OCI-LY3 (cell line): ENCODE measurements at regions not wholly inside any gene's neighbourhood (a gene's known extent, or its start where the extent isn't known, plus 50 kb on each side); places are given as distances from the start of the nearest gene placed in this dataset.

Experiments
- H2AFZ ChIP-seq: fragments of 200-600, 300-600 bp; shearing (Covaris generic); 2 replicates; pipeline ENCODE4 v1.6.0; 2014; ENCODE audit warnings: antibody characterized with exemption, low read depth, low read length
- H3K27ac ChIP-seq: fragments of 200-600, 300-600 bp; sonication (generic); 2 replicates; pipeline ENCODE4 v1.5.1; 2014; ENCODE audit warnings: mild to moderate bottlenecking, low read length, moderate library complexity, mixed read lengths
- H3K27me3 ChIP-seq: fragments of 200-600, 300-600 bp; sonication (generic); 2 replicates; pipeline ENCODE4 v1.6.1; 2014; ENCODE audit warnings: low read depth, low read length, mixed read lengths
- H3K36me3 ChIP-seq: fragments of 200-600, 300-600 bp; sonication (generic); replicated peaks from 2 replicates; pipeline ENCODE3; 2014; ENCODE audit warnings: low read depth, low read length, mixed read lengths
- H3K4me1 ChIP-seq: fragments of 300-600, 200-600 bp; sonication (generic); 2 replicates; pipeline ENCODE4 v1.6.1; 2014; ENCODE audit warnings: low read length, mixed read lengths
- H3K4me2 ChIP-seq: fragments of 200-600, 300-600 bp; sonication (generic); 2 replicates; pipeline ENCODE4 v1.6.1; 2014; ENCODE audit warnings: low read length, mixed read lengths
- H3K4me3 ChIP-seq: fragments of 300-600, 200-600 bp; sonication (generic); 2 replicates; pipeline ENCODE4 v1.5.1; 2014; ENCODE audit warnings: antibody characterized with exemption, mild to moderate bottlenecking, low read length, moderate library complexity
- H3K79me2 ChIP-seq: fragments of 300-600, 200-600 bp; shearing (Covaris generic); 2 replicates; pipeline ENCODE4 v1.6.1; 2014; ENCODE audit warnings: mild to moderate bottlenecking, low read length, mixed read lengths
- H3K9ac ChIP-seq: fragments of 300-600, 200-600 bp; shearing (Covaris generic); 2 replicates; pipeline ENCODE4 v1.6.0; 2014; ENCODE audit warnings: mild to moderate bottlenecking, low read length, moderate library complexity
- H3K9me3 ChIP-seq: fragments of 200-600, 300-600 bp; shearing (Covaris generic); 2 replicates; pipeline ENCODE4 v1.6.1; 2014; ENCODE audit warnings: low read length, mixed read lengths; ENCODE audit not compliant: insufficient read depth
- H4K20me1 ChIP-seq: fragments of 200-600, 300-600 bp; sonication (generic); 2 replicates; pipeline ENCODE4 v1.6.1; 2016; ENCODE audit warnings: low read length, mixed read lengths; ENCODE audit not compliant: insufficient read depth
- CTCF ChIP-seq: fragments of 200-600, 300-600 bp; sonication (generic); IDR thresholded peaks from 2 replicates; pipeline ENCODE4 v1.5.1; 2014; ENCODE audit warnings: antibody characterized with exemption, low read length, low read depth
- EZH2phosphoT487 ChIP-seq: fragments of 200-600 bp; shearing (Covaris generic); IDR thresholded peaks from 2 replicates; pipeline ENCODE4 v1.6.1; 2018; ENCODE audit warnings: antibody characterized with exemption, mixed run types, low read depth

- no peak overlapping the region for H3K27ac ChIP-seq
- H2AFZ ChIP-seq: no peak overlapping the region
- H4K20me1 ChIP-seq: no peaks in the 10 kb centered on the region
- no peaks in the 10 kb centered on the region for H3K36me3 ChIP-seq
- no peak overlapping the region for H3K9ac ChIP-seq
- H3K27me3 ChIP-seq: no peaks in the 10 kb centered on the region
- H3K9me3 ChIP-seq: no peaks in the 10 kb centered on the region
- no peaks in the 10 kb centered on the region for H3K4me1 ChIP-seq
- no peak overlapping the region for H3K4me2 ChIP-seq
- no peaks in the 10 kb centered on the region for H3K79me2 ChIP-seq
- TF ChIP-seq CTCF (no peak), EZH2phosphoT487 (no peak)
- no peak overlapping the region for H3K4me3 ChIP-seq
Measured at GRCh38 chr2:175441181-175441761, 259.8 kb upstream of the ATP5MC3 start.

- H3K27me3 ChIP-seq: no peaks in the 10 kb centered on the region
- no peaks in the 10 kb centered on the region for H4K20me1 ChIP-seq
- no peak overlapping the region for H3K4me2 ChIP-seq
- no peaks in the 10 kb centered on the region for H3K4me1 ChIP-seq
- TF ChIP-seq CTCF: no peak
- no peak for TF ChIP-seq EZH2phosphoT487
- H3K36me3 ChIP-seq: no peaks in the 10 kb centered on the region
- H3K4me3 ChIP-seq: no peak overlapping the region
- H3K9ac ChIP-seq: no peak overlapping the region
- H3K79me2 ChIP-seq: no peaks in the 10 kb centered on the region
- no peak overlapping the region for H2AFZ ChIP-seq
- no peak overlapping the region for H3K27ac ChIP-seq
- H3K9me3 ChIP-seq: no peaks in the 10 kb centered on the region
Measured at GRCh38 chr2:175439416-175439815, 257.9 kb upstream of the ATP5MC3 start.

GRCh38 chr2:175437167-175437566 is 255.7 kb upstream of the ATP5MC3 start:
- H2AFZ ChIP-seq: no peak overlapping the region
- H3K36me3 ChIP-seq: no peaks in the 10 kb centered on the region
- no peaks in the 10 kb centered on the region for H3K9me3 ChIP-seq
- no peaks in the 10 kb centered on the region for H3K27me3 ChIP-seq
- H3K4me2 ChIP-seq: no peak overlapping the region
- no peak for TF ChIP-seq EZH2phosphoT487
- no peak for TF ChIP-seq CTCF
- H3K79me2 ChIP-seq: no peaks in the 10 kb centered on the region
- H3K4me1 ChIP-seq: no peaks in the 10 kb centered on the region
- no peak overlapping the region for H3K9ac ChIP-seq
- no peak overlapping the region for H3K27ac ChIP-seq
- H4K20me1 ChIP-seq: no peaks in the 10 kb centered on the region
- no peak overlapping the region for H3K4me3 ChIP-seq

- Histone ChIP-seq H3K27ac (no peak overlapping the region), H3K9ac (no peak overlapping the region), H3K79me2 (no peaks in the 10 kb centered on the region), H3K4me1 (no peaks in the 10 kb centered on the region), H2AFZ (no peak overlapping the region), H3K36me3 (no peaks in the 10 kb centered on the region), H3K9me3 (no peaks in the 10 kb centered on the region), H3K27me3 (no peaks in the 10 kb centered on the region), H3K4me2 (no peak overlapping the region), H3K4me3 (no peak overlapping the region), H4K20me1 (no peaks in the 10 kb centered on the region)
- TF ChIP-seq EZH2phosphoT487 (no peak), CTCF (no peak)
Measured at GRCh38 chr2:175436076-175436475, 254.6 kb upstream of the ATP5MC3 start.
